ENCODE measurements at regions not wholly inside any gene's neighbourhood (a gene's known extent, or its start where the extent isn't known, plus 50 kb on each side); places are given as distances from the start of the nearest gene placed in this dataset.
A peak's percentile ranks its signal among the peaks of the same experiment; 100 is the strongest.
"Not testable (repeated sequence)": the region's sequence is repeated elsewhere in the genome, so short reads cannot be mapped to it uniquely, and the experiment has no call there.

- DNase-seq: no peak
Observed at GRCh38 chr10:9824631-9825071, 1193.0 kb upstream of the CELF2 start.

GRCh38 chr10:9825491-9826018 is 1192.1 kb upstream of the CELF2 start:
- no peak for DNase-seq

- no peak for DNase-seq
Observed at GRCh38 chr10:9828110-9828509, 1189.6 kb upstream of the CELF2 start.

- DNase-seq: no peak
Observed at GRCh38 chr10:9833942-9834341, 1183.7 kb upstream of the CELF2 start.

GRCh38 chr10:9834434-9834833 is 1183.2 kb upstream of the CELF2 start:
- no peak for DNase-seq

GRCh38 chr10:9845075-9845474 is 1172.6 kb upstream of the CELF2 start:
- DNase-seq: no peak

- no peak for DNase-seq
Observed at GRCh38 chr10:9848278-9848677, 1169.4 kb upstream of the CELF2 start.

GRCh38 chr10:9848981-9849380 is 1168.7 kb upstream of the CELF2 start:
- no peak for DNase-seq

GRCh38 chr10:9850415-9850814 is 1167.3 kb upstream of the CELF2 start:
- no peak for DNase-seq

GRCh38 chr10:9851808-9852207 is 1165.9 kb upstream of the CELF2 start:
- no peak for DNase-seq

- peak; percentile 26 for DNase-seq
Observed at GRCh38 chr10:9853405-9854355, 1164.0 kb upstream of the CELF2 start.

- not testable (repeated sequence) for DNase-seq
Observed at GRCh38 chr10:9855451-9855850, 1162.2 kb upstream of the CELF2 start.

GRCh38 chr10:9858816-9859215 is 1158.9 kb upstream of the CELF2 start:
- no peak for DNase-seq

- no peak for DNase-seq
Observed at GRCh38 chr10:9860045-9860444, 1157.6 kb upstream of the CELF2 start.

- DNase-seq: no peak
Observed at GRCh38 chr10:9863559-9864121, 1154.0 kb upstream of the CELF2 start.

- DNase-seq: no peak
Observed at GRCh38 chr10:9868499-9868898, 1149.2 kb upstream of the CELF2 start.

GRCh38 chr10:9869205-9869604 is 1148.5 kb upstream of the CELF2 start:
- DNase-seq: no peak

GRCh38 chr10:9869606-9870176 is 1148.0 kb upstream of the CELF2 start:
- DNase-seq: no peak

- DNase-seq: no peak
Observed at GRCh38 chr10:9875353-9875752, 1142.3 kb upstream of the CELF2 start.

GRCh38 chr10:9877978-9878377 is 1139.7 kb upstream of the CELF2 start:
- no peak for DNase-seq

- DNase-seq: no peak
Observed at GRCh38 chr10:9878383-9878782, 1139.3 kb upstream of the CELF2 start.

GRCh38 chr10:9885761-9886160 is 1131.9 kb upstream of the CELF2 start:
- no peak for DNase-seq

- DNase-seq: no peak
Observed at GRCh38 chr10:9886772-9887171, 1130.9 kb upstream of the CELF2 start.
